SK-N-SH (cell line): ENCODE measurements at regions not wholly inside any gene's neighbourhood (a gene's known extent, or its start where the extent isn't known, plus 50 kb on each side); places are given as distances from the start of the nearest gene placed in this dataset.

Experiments used
- CTCF ChIA-PET: fragments of 300-600, 350-600 bp; formaldehyde crosslinking; extraction: SDS; loops from one replicate; lab custom pipeline; 2021; lab: Yijun Ruan, JAX
- POLR2A ChIA-PET: fragments of 350-600 bp; sonication (Branson Sonifier 250); formaldehyde crosslinking; extraction: SDS; loops from one replicate; lab custom pipeline; 2020; ENCODE audit warnings: antibody characterized with exemption, inconsistent platforms; lab: Yijun Ruan, JAX
- DNase-seq: peaks from one replicate; pipeline ENCODE4 v3.0.0; 2012
- H2AFZ ChIP-seq: fragments of 200-600 bp; sonication (generic); 2 replicates; pipeline ENCODE4 v1.8.1; 2016; ENCODE audit warnings: antibody characterized with exemption, mild to moderate bottlenecking, low read depth
- H3F3A ChIP-seq: fragments of 200-600 bp; sonication (generic); replicated peaks from 2 replicates; pipeline ENCODE3; 2016; ENCODE audit warnings: antibody characterized with exemption, mild to moderate bottlenecking; ENCODE audit not compliant: insufficient read depth
- H3K27ac ChIP-seq, 2 experiments: fragments of 200-500 bp in 1 of 2; fragments of 200-600 bp in 1 of 2; sonication (Bioruptor generic) in 1 of 2; sonication (generic), shearing (Covaris generic) in 1 of 2; 2 replicates each; pipeline versions ENCODE4 v1.5.1 to v1.6.1; 2014 to 2016; ENCODE audit warnings: low read depth in 2 of 2, inconsistent platforms in 1 of 2, low read length in 1 of 2, mild to moderate bottlenecking in 1 of 2, mixed read lengths in 1 of 2
- H3K27me3 ChIP-seq: fragments of 200-600 bp; sonication (generic), shearing (Covaris generic); 2 replicates; pipeline ENCODE4 v1.6.1; 2016; ENCODE audit warnings: mixed run types; ENCODE audit not compliant: insufficient read depth
- H3K36me3 ChIP-seq, 2 experiments: fragments of 200-500 bp in 1 of 2; fragments of 200-600 bp in 1 of 2; sonication (Bioruptor generic) in 1 of 2; sonication (generic) in 1 of 2; replicated peaks in 1 of 2; 2 replicates each; pipeline versions ENCODE3 to v1.5.1; 2014 to 2016; ENCODE audit warnings: low read length in 1 of 2, mild to moderate bottlenecking in 1 of 2; ENCODE audit not compliant: insufficient read depth in 2 of 2, control insufficient read depth in 1 of 2
- H3K4me1 ChIP-seq, 2 experiments: fragments of 200-500 bp in 1 of 2; fragments of 200-600 bp in 1 of 2; sonication (Bioruptor generic) in 1 of 2; sonication (generic), shearing (Covaris generic) in 1 of 2; 2 replicates each; pipeline versions ENCODE4 v1.5.1 to v1.6.1; 2014 to 2016; ENCODE audit warnings: low read depth in 1 of 2, low read length in 1 of 2, mixed run types in 1 of 2; ENCODE audit not compliant: insufficient read depth in 2 of 2, control insufficient read depth in 1 of 2
- H3K4me2 ChIP-seq: fragments of 200-600 bp; sonication (generic), shearing (Covaris generic); 2 replicates; pipeline ENCODE4 v1.6.1; 2017; ENCODE audit warnings: mixed run types
- H3K4me3 ChIP-seq, 2 experiments: fragments of 200-500 bp in 1 of 2; fragments of 200-600 bp in 1 of 2; sonication (Bioruptor generic) in 1 of 2; sonication (generic), shearing (Covaris generic) in 1 of 2; 2 replicates each; pipeline versions ENCODE4 v1.5.1 to v1.8.1; 2014 to 2016; ENCODE audit warnings: low read depth in 2 of 2, inconsistent platforms in 1 of 2, low read length in 1 of 2, mild to moderate bottlenecking in 1 of 2, mixed read lengths in 1 of 2, moderate library complexity in 1 of 2
- H3K79me2 ChIP-seq: fragments of 200-600 bp; sonication (generic); 2 replicates; pipeline ENCODE4 v1.8.1; 2017; ENCODE audit warnings: mild to moderate bottlenecking; ENCODE audit not compliant: insufficient read depth
- H3K9ac ChIP-seq: fragments of 200-600 bp; sonication (generic); 2 replicates; pipeline ENCODE4 v1.6.1; 2017; ENCODE audit warnings: mixed run types
- H3K9me2 ChIP-seq: fragments of 200-600 bp; sonication (generic); 2 replicates; pipeline ENCODE4 v1.6.1; 2017; ENCODE audit warnings: mixed run types
- H3K9me3 ChIP-seq: fragments of 200-600 bp; sonication (generic); 2 replicates; pipeline ENCODE4 v1.6.1; 2017; ENCODE audit warnings: mixed run types, mild to moderate bottlenecking, moderate library complexity
- H4K20me1 ChIP-seq: fragments of 200-600 bp; sonication (generic); 2 replicates; pipeline ENCODE4 v1.6.1; 2017; ENCODE audit warnings: mild to moderate bottlenecking, mixed run types; ENCODE audit not compliant: insufficient read depth
- EZH2phosphoT487 ChIP-seq: fragments of 200-600 bp; sonication (generic); IDR thresholded peaks from 2 replicates; pipeline ENCODE4 v1.6.1; 2017; ENCODE audit warnings: low read depth, mixed run types, mild to moderate bottlenecking, antibody characterized with exemption, moderate library complexity, borderline replicate concordance
- FOSL2 ChIP-seq: IDR thresholded peaks from 2 replicates; pipeline ENCODE4 v1.4.0; 2012; ENCODE audit warnings: low read depth, mild to moderate bottlenecking, moderate library complexity, borderline replicate concordance
- FOXJ3 ChIP-seq: sonication (generic); formaldehyde crosslinking; IDR thresholded peaks from 2 replicates; pipeline ENCODE4 v1.5.1; 2020; ENCODE audit warnings: mild to moderate bottlenecking, missing genetic modification reagents
- GABPA ChIP-seq: IDR thresholded peaks from 2 replicates; pipeline ENCODE4 v1.4.0; 2012; ENCODE audit warnings: low read depth, mild to moderate bottlenecking
- JUND ChIP-seq: IDR thresholded peaks from 2 replicates; pipeline ENCODE4 v1.4.0; 2012
- MEF2A ChIP-seq: IDR thresholded peaks from 2 replicates; pipeline ENCODE4 v1.4.0; 2012; ENCODE audit warnings: low read depth, borderline replicate concordance
- NFIC ChIP-seq: IDR thresholded peaks from 2 replicates; pipeline ENCODE4 v1.4.0; 2012; ENCODE audit warnings: borderline replicate concordance
- NRF1 ChIP-seq: IDR thresholded peaks from 2 replicates; pipeline ENCODE4 v1.6.1; 2012; ENCODE audit warnings: low read depth, mild to moderate bottlenecking, low read length
- PBX3 ChIP-seq: IDR thresholded peaks from 2 replicates; pipeline ENCODE4; 2012
- RCOR1 ChIP-seq: fragments of 150-350 bp; IDR thresholded peaks from 2 replicates; pipeline ENCODE4 v1.6.1; 2017; ENCODE audit warnings: antibody characterized with exemption, low read length
- RXRA ChIP-seq: IDR thresholded peaks from 2 replicates; pipeline ENCODE4 v1.4.0; 2012; ENCODE audit warnings: low read depth, mild to moderate bottlenecking, borderline replicate concordance
- SMC3 ChIP-seq: IDR thresholded peaks from 2 replicates; pipeline ENCODE4 v1.6.1; 2012; ENCODE audit warnings: low read depth, low read length, improper control_type of control experiment
- TAF1 ChIP-seq: IDR thresholded peaks from 2 replicates; pipeline ENCODE4 v1.6.1; 2012; ENCODE audit warnings: low read depth, mild to moderate bottlenecking, low read length, moderate library complexity, borderline replicate concordance
- ZBTB33 ChIP-seq: IDR thresholded peaks from 2 replicates; pipeline ENCODE4 v1.4.0; 2012; ENCODE audit warnings: low read depth, borderline replicate concordance
- WGBS: methylation state at CpG from one replicate; pipeline ENCODE4 v1.1.6; 2017; ENCODE audit warnings: low lambda C conversion rate; 5-methylcytosine and 5-hydroxymethylcytosine counted together

- H3K9me2 ChIP-seq = no peaks in the 10 kb centered on the region
- H3K4me1 ChIP-seq = no peaks in the 10 kb centered on the region
- no peak overlapping the region for H3K27ac ChIP-seq
- no peaks in the 10 kb centered on the region for H3K79me2 ChIP-seq
- POLR2A ChIA-PET = no interaction called here
- no peak for DNase-seq
- H2AFZ ChIP-seq = no peak overlapping the region
- no peaks in the 10 kb centered on the region for H3F3A ChIP-seq
- H3K27me3 ChIP-seq = no peaks in the 10 kb centered on the region
- H3K9ac ChIP-seq = no peak overlapping the region
- WGBS = 0% methylated on average over 2 of the region's 2 CpGs
- no peaks in the 10 kb centered on the region for H3K36me3 ChIP-seq
- no peaks in the 10 kb centered on the region for H4K20me1 ChIP-seq
- TF ChIP-seq FOSL2 (no peak), RXRA (no peak), PBX3 (no peak), NFIC (no peak), RCOR1 (no peak), JUND (no peak), MEF2A (no peak), EZH2phosphoT487 (no peak)
- TF ChIP-seq, all 33 proteins: peak for 0
- Histone ChIP-seq H3K4me3 (no peak overlapping the region), H3K4me2 (no peak overlapping the region), H3K9me3 (no peaks in the 10 kb centered on the region)
- CTCF ChIA-PET = no interaction called here
Observed at GRCh38 chr5:114883675-114884074, 286.0 kb downstream of the TRIM36 start.

- H3F3A ChIP-seq = no peaks in the 10 kb centered on the region
- H3K9me2 ChIP-seq = no peaks in the 10 kb centered on the region
- no peak overlapping the region for H2AFZ ChIP-seq
- H4K20me1 ChIP-seq = no peaks in the 10 kb centered on the region
- H3K4me1 ChIP-seq = no peaks in the 10 kb centered on the region
- no peaks in the 10 kb centered on the region for H3K36me3 ChIP-seq
- DNase-seq = no peak
- H3K9me3 ChIP-seq = no peaks in the 10 kb centered on the region
- no peaks in the 10 kb centered on the region for H3K27me3 ChIP-seq
- CTCF ChIA-PET = no interaction called here
- H3K4me2 ChIP-seq = no peak overlapping the region
- no peak overlapping the region for H3K27ac ChIP-seq
- TF ChIP-seq SMC3 (no peak), FOXJ3 (CRISPR knock-in tag) (no peak), ZBTB33 (no peak), JUND (no peak), GABPA (no peak), RCOR1 (no peak), TAF1 (no peak), NRF1 (no peak), FOSL2 (no peak)
- no peak overlapping the region for H3K4me3 ChIP-seq
- no peaks in the 10 kb centered on the region for H3K79me2 ChIP-seq
- no peak overlapping the region for H3K9ac ChIP-seq
- POLR2A ChIA-PET = no interaction called here
Observed at GRCh38 chr5:114859438-114859735, 310.3 kb downstream of the TRIM36 start.
